ENCODE measurements at regions not wholly inside any gene's neighbourhood (a gene's known extent, or its start where the extent isn't known, plus 50 kb on each side); places are given as distances from the start of the nearest gene placed in this dataset.

- DNase-seq: no peak
Measured at GRCh38 chr10:44685747-44686146, 225.4 kb upstream of the TMEM72 start.

GRCh38 chr10:44689368-44689767, 221.8 kb upstream of the TMEM72 start:
- no peak for DNase-seq

GRCh38 chr10:44696496-44696895, 214.6 kb upstream of the TMEM72 start:
- DNase-seq: no peak

- no peak for DNase-seq
Measured at GRCh38 chr10:44697116-44697515, 214.0 kb upstream of the TMEM72 start.

- DNase-seq: no peak
Measured at GRCh38 chr10:44702531-44702930, 208.6 kb upstream of the TMEM72 start.

- DNase-seq: no peak
Measured at GRCh38 chr10:44703241-44704155, 207.6 kb upstream of the TMEM72 start.

GRCh38 chr10:44704616-44705015, 206.5 kb upstream of the TMEM72 start:
- no peak for DNase-seq

- DNase-seq: no peak
Measured at GRCh38 chr10:44706745-44707144, 204.4 kb upstream of the TMEM72 start.

- no peak for DNase-seq
Measured at GRCh38 chr10:44713307-44713706, 197.8 kb upstream of the TMEM72 start.

GRCh38 chr10:44714451-44714850, 196.7 kb upstream of the TMEM72 start:
- no peak for DNase-seq

- DNase-seq: no peak
Measured at GRCh38 chr10:44715136-44715535, 196.0 kb upstream of the TMEM72 start.

- no peak for DNase-seq
Measured at GRCh38 chr10:44716470-44717015, 194.6 kb upstream of the TMEM72 start.

- no peak for DNase-seq
Measured at GRCh38 chr10:44723082-44723481, 188.1 kb upstream of the TMEM72 start.

- no peak for DNase-seq
Measured at GRCh38 chr10:44723619-44724325, 187.4 kb upstream of the TMEM72 start.

- DNase-seq: no peak
Measured at GRCh38 chr10:44724415-44725174, 186.5 kb upstream of the TMEM72 start.

GRCh38 chr10:44725404-44725803, 185.7 kb upstream of the TMEM72 start:
- no peak for DNase-seq

- no peak for DNase-seq
Measured at GRCh38 chr10:44731283-44731682, 179.9 kb upstream of the TMEM72 start.

GRCh38 chr10:44733501-44734488, 177.3 kb upstream of the TMEM72 start:
- no peak for DNase-seq

GRCh38 chr10:44742248-44742647, 168.9 kb upstream of the TMEM72 start:
- DNase-seq: no peak

- DNase-seq: no peak
Measured at GRCh38 chr10:44743535-44743934, 167.6 kb upstream of the TMEM72 start.

GRCh38 chr10:44745920-44746319, 165.2 kb upstream of the TMEM72 start:
- no peak for DNase-seq
